ENCODE measurements at regions not wholly inside any gene's neighbourhood (a gene's known extent, or its start where the extent isn't known, plus 50 kb on each side); places are given as distances from the start of the nearest gene placed in this dataset.

- Histone ChIP-seq H3K27me3 (ENCODE audit: control insufficient read depth, insufficient read depth, low read length) (no peaks in the 10 kb centered on the region), H3K4me2 (ENCODE audit: extremely low read depth, insufficient read depth, low read length) (no peak overlapping the region), H3K9ac (ENCODE audit: insufficient read depth, low read length) (no peak overlapping the region), H3K4me3 (replicated peaks in 1 of 4; ENCODE audit: control extremely low read depth in 1 of 4, insufficient read depth in 1 of 4, low read depth in 3 of 4, low read length in 4 of 4) (no peak overlapping the region), H3K36me3 (ENCODE audit: control insufficient read depth, insufficient read depth, low read length) (no peaks in the 10 kb centered on the region), H3K27ac (ENCODE audit: insufficient read depth, low read length) (no peak overlapping the region), H2AFZ (ENCODE audit: low read length) (no peak overlapping the region), H3K79me2 (ENCODE audit: control insufficient read depth, insufficient read depth, low read length) (no peaks in the 10 kb centered on the region), H3K9me3 (ENCODE audit: control insufficient read depth, insufficient read depth, low read depth, low read length) (no peaks in the 10 kb centered on the region), H4K20me1 (ENCODE audit: control insufficient read depth, extremely low read depth, insufficient read depth, low read length) (no peaks in the 10 kb centered on the region), H3K4me1 (ENCODE audit: control insufficient read depth, extremely low read depth, insufficient read depth, low read length) (no peaks in the 10 kb centered on the region)
- no peak for TF ChIP-seq CTCF (conservative IDR thresholded peaks at IDR 0.05 in 1 of 2, IDR thresholded peaks at IDR 0.05 in 1 of 2; ENCODE audit: low read depth in 1 of 2, low read length in 2 of 2)
- no peak for TF ChIP-seq EZH2 (IDR thresholded peaks at IDR 0.05; ENCODE audit: low read length, missing control alignments)
- DNase-seq (ENCODE audit: low read depth in 2 of 2) = no peak
Measured at GRCh38 chr9:135173066-135173465, 85.6 kb downstream of the OLFM1 start.

- H3K36me3 ChIP-seq (ENCODE audit: control insufficient read depth, insufficient read depth, low read length) = no peaks in the 10 kb centered on the region
- H3K79me2 ChIP-seq (ENCODE audit: control insufficient read depth, insufficient read depth, low read length) = no peaks in the 10 kb centered on the region
- no peaks in the 10 kb centered on the region for H3K4me1 ChIP-seq (ENCODE audit: control insufficient read depth, extremely low read depth, insufficient read depth, low read length)
- no peak overlapping the region for H3K4me2 ChIP-seq (ENCODE audit: extremely low read depth, insufficient read depth, low read length)
- H3K27ac ChIP-seq (ENCODE audit: insufficient read depth, low read length) = no peak overlapping the region
- no peak overlapping the region for H3K9ac ChIP-seq (ENCODE audit: insufficient read depth, low read length)
- no peaks in the 10 kb centered on the region for H3K9me3 ChIP-seq (ENCODE audit: control insufficient read depth, insufficient read depth, low read depth, low read length)
- TF ChIP-seq CTCF (conservative IDR thresholded peaks at IDR 0.05 in 1 of 2, IDR thresholded peaks at IDR 0.05 in 1 of 2; ENCODE audit: low read depth in 1 of 2, low read length in 2 of 2) = no peak
- no peak for TF ChIP-seq EZH2 (IDR thresholded peaks at IDR 0.05; ENCODE audit: low read length, missing control alignments)
- H3K27me3 ChIP-seq (ENCODE audit: control insufficient read depth, insufficient read depth, low read length) = no peaks in the 10 kb centered on the region
- H4K20me1 ChIP-seq (ENCODE audit: control insufficient read depth, extremely low read depth, insufficient read depth, low read length) = no peaks in the 10 kb centered on the region
- H3K4me3 ChIP-seq (replicated peaks in 1 of 4; ENCODE audit: control extremely low read depth in 1 of 4, insufficient read depth in 1 of 4, low read depth in 3 of 4, low read length in 4 of 4) = no peak overlapping the region
- no peak overlapping the region for H2AFZ ChIP-seq (ENCODE audit: low read length)
- no peak for DNase-seq (ENCODE audit: low read depth in 2 of 2)
Measured at GRCh38 chr9:135174248-135174647, 86.8 kb downstream of the OLFM1 start.

GRCh38 chr9:135174981-135175380 lies 87.5 kb downstream of the OLFM1 start:
- no peak for DNase-seq (ENCODE audit: low read depth in 2 of 2)
- Histone ChIP-seq H3K4me1 (ENCODE audit: control insufficient read depth, extremely low read depth, insufficient read depth, low read length) (no peaks in the 10 kb centered on the region), H3K4me2 (ENCODE audit: extremely low read depth, insufficient read depth, low read length) (no peak overlapping the region), H3K4me3 (replicated peaks in 1 of 4; ENCODE audit: control extremely low read depth in 1 of 4, insufficient read depth in 1 of 4, low read depth in 3 of 4, low read length in 4 of 4) (no peak overlapping the region), H3K79me2 (ENCODE audit: control insufficient read depth, insufficient read depth, low read length) (no peaks in the 10 kb centered on the region), H3K36me3 (ENCODE audit: control insufficient read depth, insufficient read depth, low read length) (no peaks in the 10 kb centered on the region), H3K27ac (ENCODE audit: insufficient read depth, low read length) (no peak overlapping the region), H3K27me3 (ENCODE audit: control insufficient read depth, insufficient read depth, low read length) (no peaks in the 10 kb centered on the region), H2AFZ (ENCODE audit: low read length) (no peak overlapping the region), H3K9ac (ENCODE audit: insufficient read depth, low read length) (no peak overlapping the region), H3K9me3 (ENCODE audit: control insufficient read depth, insufficient read depth, low read depth, low read length) (no peaks in the 10 kb centered on the region), H4K20me1 (ENCODE audit: control insufficient read depth, extremely low read depth, insufficient read depth, low read length) (no peaks in the 10 kb centered on the region)
- TF ChIP-seq EZH2 (IDR thresholded peaks at IDR 0.05; ENCODE audit: low read length, missing control alignments) (no peak), CTCF (conservative IDR thresholded peaks at IDR 0.05 in 1 of 2, IDR thresholded peaks at IDR 0.05 in 1 of 2; ENCODE audit: low read depth in 1 of 2, low read length in 2 of 2) (no peak)
